ENCODE measurements at regions not wholly inside any gene's neighbourhood (a gene's known extent, or its start where the extent isn't known, plus 50 kb on each side); places are given as distances from the start of the nearest gene placed in this dataset.

DNA sequence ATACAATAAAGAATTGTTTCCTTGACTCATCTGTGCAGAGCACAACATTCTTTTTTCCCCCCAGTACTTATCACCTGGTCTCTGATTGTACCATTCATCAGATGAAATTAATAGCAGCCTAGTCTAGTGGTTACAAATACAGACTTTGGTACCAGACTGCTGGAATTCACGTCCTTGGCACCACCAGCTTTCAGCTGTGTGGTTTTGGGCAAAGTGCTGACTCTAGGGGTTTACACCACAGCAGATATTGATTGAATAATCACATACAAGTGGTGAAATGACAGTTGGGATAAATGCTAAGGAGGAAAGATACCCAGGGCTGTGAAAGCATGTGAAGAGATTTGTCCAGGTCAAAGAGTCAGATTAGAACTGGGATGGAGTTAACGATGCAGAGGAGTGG lies 79.3 kb upstream of the ATP10B start:
- Histone ChIP-seq H2AFZ (ENCODE audit: low read depth, low read length) (no peak overlapping the region), H3K9me3 (ENCODE audit: insufficient read depth, low read length, severe bottlenecking) (peaks cover 6% of the 10 kb centered on the region), H3K4me2 (ENCODE audit: insufficient read depth, low read length) (no peak overlapping the region), H3K27me3 (ENCODE audit: insufficient read depth, low read length, poor library complexity) (no peaks in the 10 kb centered on the region), H3K27ac (ENCODE audit: low read length) (no peak overlapping the region), H3K4me1 (ENCODE audit: insufficient read depth, low read length) (no peaks in the 10 kb centered on the region), H3K4me3 (ENCODE audit: low read depth in 1 of 2, low read length in 2 of 2) (no peak overlapping the region), H4K20me1 (ENCODE audit: insufficient read depth, low read length) (no peaks in the 10 kb centered on the region), H3K79me2 (ENCODE audit: insufficient read depth, low read length) (no peaks in the 10 kb centered on the region), H3K36me3 (ENCODE audit: insufficient read depth, low read length) (no peaks in the 10 kb centered on the region), H3K9ac (ENCODE audit: low read depth, low read length) (no peak overlapping the region)
- ATAC-seq (ENCODE audit: insufficient read depth, low read depth): no peak
- no peak for DNase-seq
- TF ChIP-seq, protein P1, sequence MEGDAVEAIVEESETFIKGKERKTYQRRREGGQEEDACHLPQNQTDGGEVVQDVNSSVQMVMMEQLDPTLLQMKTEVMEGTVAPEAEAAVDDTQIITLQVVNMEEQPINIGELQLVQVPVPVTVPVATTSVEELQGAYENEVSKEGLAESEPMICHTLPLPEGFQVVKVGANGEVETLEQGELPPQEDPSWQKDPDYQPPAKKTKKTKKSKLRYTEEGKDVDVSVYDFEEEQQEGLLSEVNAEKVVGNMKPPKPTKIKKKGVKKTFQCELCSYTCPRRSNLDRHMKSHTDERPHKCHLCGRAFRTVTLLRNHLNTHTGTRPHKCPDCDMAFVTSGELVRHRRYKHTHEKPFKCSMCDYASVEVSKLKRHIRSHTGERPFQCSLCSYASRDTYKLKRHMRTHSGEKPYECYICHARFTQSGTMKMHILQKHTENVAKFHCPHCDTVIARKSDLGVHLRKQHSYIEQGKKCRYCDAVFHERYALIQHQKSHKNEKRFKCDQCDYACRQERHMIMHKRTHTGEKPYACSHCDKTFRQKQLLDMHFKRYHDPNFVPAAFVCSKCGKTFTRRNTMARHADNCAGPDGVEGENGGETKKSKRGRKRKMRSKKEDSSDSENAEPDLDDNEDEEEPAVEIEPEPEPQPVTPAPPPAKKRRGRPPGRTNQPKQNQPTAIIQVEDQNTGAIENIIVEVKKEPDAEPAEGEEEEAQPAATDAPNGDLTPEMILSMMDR (IDR thresholded peaks at IDR 0.05; ENCODE audit: borderline replicate concordance, extremely low read depth, low read length, poor library complexity, severe bottlenecking): no peak
- TF ChIP-seq EZH2 (IDR thresholded peaks at IDR 0.05; ENCODE audit: borderline replicate concordance, low read depth, low read length, severe bottlenecking): no peak

- H3K4me1 ChIP-seq (ENCODE audit: insufficient read depth, low read length): no peaks in the 10 kb centered on the region
- no peaks in the 10 kb centered on the region for H3K36me3 ChIP-seq (ENCODE audit: insufficient read depth, low read length)
- ATAC-seq (ENCODE audit: insufficient read depth, low read depth) (no peak), DNase-seq (no peak)
- no peaks in the 10 kb centered on the region for H3K27me3 ChIP-seq (ENCODE audit: insufficient read depth, low read length, poor library complexity)
- TF ChIP-seq EZH2 (IDR thresholded peaks at IDR 0.05; ENCODE audit: borderline replicate concordance, low read depth, low read length, severe bottlenecking): no peak
- TF ChIP-seq, protein P1 (IDR thresholded peaks at IDR 0.05; ENCODE audit: borderline replicate concordance, extremely low read depth, low read length, poor library complexity, severe bottlenecking): no peak
- H3K27ac ChIP-seq (ENCODE audit: low read length): no peak overlapping the region
- H3K4me2 ChIP-seq (ENCODE audit: insufficient read depth, low read length): no peak overlapping the region
- no peak overlapping the region for H3K4me3 ChIP-seq (ENCODE audit: low read depth in 1 of 2, low read length in 2 of 2)
- H2AFZ ChIP-seq (ENCODE audit: low read depth, low read length): no peak overlapping the region
- H4K20me1 ChIP-seq (ENCODE audit: insufficient read depth, low read length): no peaks in the 10 kb centered on the region
- peaks cover 6% of the 10 kb centered on the region for H3K9me3 ChIP-seq (ENCODE audit: insufficient read depth, low read length, severe bottlenecking)
- no peak overlapping the region for H3K9ac ChIP-seq (ENCODE audit: low read depth, low read length)
- no peaks in the 10 kb centered on the region for H3K79me2 ChIP-seq (ENCODE audit: insufficient read depth, low read length)
Measured at GRCh38 chr5:160930406-160930805, 78.4 kb upstream of the ATP10B start.

DNA sequence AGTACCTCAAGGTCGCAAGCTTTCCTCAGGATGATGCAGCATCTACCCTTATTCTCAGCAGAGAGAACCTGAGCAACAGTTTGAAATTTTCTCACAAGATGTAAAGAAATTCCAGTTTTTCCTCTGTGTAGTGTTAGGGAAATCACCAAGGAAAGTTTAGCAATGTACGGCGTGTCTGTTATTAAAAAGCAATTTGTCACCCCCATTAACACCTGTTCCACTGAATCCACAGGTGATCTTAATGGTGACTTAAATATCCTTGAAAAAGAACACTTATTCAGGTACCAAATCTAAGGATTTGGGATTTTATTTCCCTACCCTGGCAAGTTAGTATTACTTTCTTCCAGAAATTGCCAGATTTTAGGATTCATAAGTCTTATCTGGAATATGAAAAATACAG lies 77.9 kb upstream of the ATP10B start:
- H3K27me3 ChIP-seq (ENCODE audit: insufficient read depth, low read length, poor library complexity): no peaks in the 10 kb centered on the region
- H3K9me3 ChIP-seq (ENCODE audit: insufficient read depth, low read length, severe bottlenecking): peaks cover 6% of the 10 kb centered on the region
- ATAC-seq (ENCODE audit: insufficient read depth, low read depth) (no peak), DNase-seq (no peak)
- no peaks in the 10 kb centered on the region for H4K20me1 ChIP-seq (ENCODE audit: insufficient read depth, low read length)
- H3K27ac ChIP-seq (ENCODE audit: low read length): no peak overlapping the region
- H2AFZ ChIP-seq (ENCODE audit: low read depth, low read length): no peak overlapping the region
- H3K36me3 ChIP-seq (ENCODE audit: insufficient read depth, low read length): no peaks in the 10 kb centered on the region
- no peaks in the 10 kb centered on the region for H3K4me1 ChIP-seq (ENCODE audit: insufficient read depth, low read length)
- no peak overlapping the region for H3K4me3 ChIP-seq (ENCODE audit: low read depth in 1 of 2, low read length in 2 of 2)
- H3K4me2 ChIP-seq (ENCODE audit: insufficient read depth, low read length): no peak overlapping the region
- no peak overlapping the region for H3K9ac ChIP-seq (ENCODE audit: low read depth, low read length)
- H3K79me2 ChIP-seq (ENCODE audit: insufficient read depth, low read length): no peaks in the 10 kb centered on the region
- TF ChIP-seq EZH2 (IDR thresholded peaks at IDR 0.05; ENCODE audit: borderline replicate concordance, low read depth, low read length, severe bottlenecking): no peak
- TF ChIP-seq, protein P1 (IDR thresholded peaks at IDR 0.05; ENCODE audit: borderline replicate concordance, extremely low read depth, low read length, poor library complexity, severe bottlenecking): no peak

- H3K4me1 ChIP-seq (ENCODE audit: insufficient read depth, low read length): no peaks in the 10 kb centered on the region
- ATAC-seq (ENCODE audit: insufficient read depth, low read depth) (no peak), DNase-seq (no peak)
- H3K4me2 ChIP-seq (ENCODE audit: insufficient read depth, low read length): no peak overlapping the region
- no peak overlapping the region for H2AFZ ChIP-seq (ENCODE audit: low read depth, low read length)
- no peaks in the 10 kb centered on the region for H3K27me3 ChIP-seq (ENCODE audit: insufficient read depth, low read length, poor library complexity)
- no peak overlapping the region for H3K4me3 ChIP-seq (ENCODE audit: low read depth in 1 of 2, low read length in 2 of 2)
- H3K27ac ChIP-seq (ENCODE audit: low read length): no peak overlapping the region
- no peaks in the 10 kb centered on the region for H4K20me1 ChIP-seq (ENCODE audit: insufficient read depth, low read length)
- no peaks in the 10 kb centered on the region for H3K36me3 ChIP-seq (ENCODE audit: insufficient read depth, low read length)
- no peaks in the 10 kb centered on the region for H3K79me2 ChIP-seq (ENCODE audit: insufficient read depth, low read length)
- no peak overlapping the region for H3K9ac ChIP-seq (ENCODE audit: low read depth, low read length)
- peaks cover 3% of the 10 kb centered on the region for H3K9me3 ChIP-seq (ENCODE audit: insufficient read depth, low read length, severe bottlenecking)
- TF ChIP-seq EZH2 (IDR thresholded peaks at IDR 0.05; ENCODE audit: borderline replicate concordance, low read depth, low read length, severe bottlenecking): no peak
- TF ChIP-seq, protein P1 (IDR thresholded peaks at IDR 0.05; ENCODE audit: borderline replicate concordance, extremely low read depth, low read length, poor library complexity, severe bottlenecking): no peak
Measured at GRCh38 chr5:160929360-160929759, 77.3 kb upstream of the ATP10B start.

Measured in DND-41 (cell line).